ENCODE measurements at regions not wholly inside any gene's neighbourhood (a gene's known extent, or its start where the extent isn't known, plus 50 kb on each side); places are given as distances from the start of the nearest gene placed in this dataset.

GRCh38 chr5:35488791-35489190 lies 128.9 kb upstream of the SPEF2 start:
- ATAC-seq (ENCODE audit: low FRiP score), result no peak

GRCh38 chr5:35488055-35488454 lies 129.6 kb upstream of the SPEF2 start:
- TF ChIP-seq CTCF (IDR thresholded peaks at IDR 0.05), result no peak
- DNase-seq (ENCODE audit: low spot score), result no peak
- no peak for ATAC-seq (ENCODE audit: low FRiP score)

More at GRCh38 chr5:35488791-35489190, 128.9 kb upstream of the SPEF2 start:
- DNase-seq (ENCODE audit: low spot score), result no peak
- no peak for TF ChIP-seq CTCF (IDR thresholded peaks at IDR 0.05)

DNA sequence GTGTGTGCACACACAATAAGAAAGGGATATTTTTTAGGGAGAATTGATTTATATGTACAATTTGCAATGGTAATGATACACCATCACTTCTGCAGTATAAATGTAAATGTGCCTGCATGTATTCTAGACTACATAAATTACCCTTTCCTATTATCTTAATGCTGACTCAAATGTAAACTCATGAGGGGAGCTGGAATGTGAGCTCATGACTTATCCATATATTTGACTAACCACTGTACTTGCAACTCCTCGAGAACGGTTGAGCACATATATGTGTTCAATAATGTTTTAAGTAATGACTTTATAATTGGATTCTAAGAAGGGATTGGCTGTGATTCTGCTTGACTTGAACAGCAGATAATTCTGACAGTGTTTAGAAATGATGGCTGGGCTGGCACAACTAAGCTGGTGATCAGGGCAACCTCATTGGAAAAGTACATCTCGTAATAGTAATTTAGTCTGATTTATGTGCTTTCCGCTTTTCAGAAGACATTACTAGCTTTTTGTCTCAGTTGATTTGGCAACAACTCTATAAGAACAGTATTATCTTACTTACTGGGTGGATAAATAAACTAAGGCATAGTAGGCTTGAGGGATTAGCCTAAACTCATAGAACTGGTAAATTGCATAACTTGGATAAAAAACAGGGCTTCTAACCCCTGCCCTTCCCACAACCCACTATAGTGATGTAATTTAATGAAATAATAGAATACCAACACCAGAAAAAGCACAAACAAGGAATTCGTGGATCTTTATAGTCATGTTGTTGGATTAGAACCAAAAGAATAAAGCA lies 130.2 kb upstream of the SPEF2 start:
- DNase-seq (ENCODE audit: low spot score), result no peak
- ATAC-seq (ENCODE audit: low FRiP score), result no peak
- TF ChIP-seq CTCF (IDR thresholded peaks at IDR 0.05), result no peak

DNA sequence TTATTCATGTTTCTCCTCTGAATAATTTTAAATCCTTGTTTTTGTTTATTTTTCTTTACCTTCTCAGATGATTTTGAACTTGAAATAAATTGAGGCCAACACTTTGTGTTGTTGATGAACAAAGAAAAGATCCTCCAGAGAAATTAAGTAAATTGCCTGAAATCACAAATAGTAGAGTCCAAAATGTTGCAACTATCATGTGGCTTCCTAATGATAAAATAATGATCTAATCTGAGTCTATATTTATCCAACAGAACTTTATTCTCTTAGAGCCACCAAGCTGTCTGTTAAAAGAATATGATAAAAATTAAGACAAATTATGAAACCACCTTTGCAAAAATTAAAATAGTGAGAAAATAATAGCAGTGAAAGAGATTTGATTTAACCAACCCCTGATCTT lies 132.2 kb upstream of the SPEF2 start:
- DNase-seq (ENCODE audit: low spot score) (no peak), ATAC-seq (ENCODE audit: low FRiP score) (no peak)
- no peak for TF ChIP-seq CTCF (IDR thresholded peaks at IDR 0.05)

- TF ChIP-seq CTCF (IDR thresholded peaks at IDR 0.05), result no peak
- ATAC-seq (ENCODE audit: low FRiP score) (no peak), DNase-seq (ENCODE audit: low spot score) (no peak)
These were observed 133.4 kb upstream of the SPEF2 start for GRCh38 chr5:35484241-35484640.

DNA sequence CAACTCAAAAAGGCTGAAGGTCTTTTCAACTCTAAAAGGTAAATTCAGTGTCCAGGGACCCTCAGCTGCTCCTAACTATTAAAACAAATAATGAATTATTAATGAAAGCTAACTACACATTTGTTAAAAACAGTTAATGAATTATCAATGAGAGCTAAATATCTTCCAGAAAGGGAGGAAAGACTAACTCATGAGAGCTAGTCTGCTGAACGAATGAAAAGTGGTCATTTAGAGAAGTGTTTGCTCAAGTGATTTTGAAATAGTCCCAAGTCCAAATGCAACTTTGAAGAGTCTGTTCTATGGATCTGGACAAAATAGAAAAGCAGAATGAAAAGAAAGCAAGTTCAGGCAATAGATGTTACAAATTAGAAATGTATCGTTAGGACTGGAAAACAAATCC lies 133.9 kb upstream of the SPEF2 start:
- TF ChIP-seq CTCF (IDR thresholded peaks at IDR 0.05), result no peak
- DNase-seq (ENCODE audit: low spot score) (no peak), ATAC-seq (ENCODE audit: low FRiP score) (no peak)

- ATAC-seq (ENCODE audit: low FRiP score) (no peak), DNase-seq (ENCODE audit: low spot score) (no peak)
- TF ChIP-seq CTCF (IDR thresholded peaks at IDR 0.05), result no peak
These were observed 134.5 kb upstream of the SPEF2 start for GRCh38 chr5:35483191-35483590.

All from omental fat pad (tissue), 3 donors.